ENCODE measurements at regions not wholly inside any gene's neighbourhood (a gene's known extent, or its start where the extent isn't known, plus 50 kb on each side); places are given as distances from the start of the nearest gene placed in this dataset.
A peak's percentile ranks its signal among the peaks of the same experiment; 100 is the strongest.

DNA sequence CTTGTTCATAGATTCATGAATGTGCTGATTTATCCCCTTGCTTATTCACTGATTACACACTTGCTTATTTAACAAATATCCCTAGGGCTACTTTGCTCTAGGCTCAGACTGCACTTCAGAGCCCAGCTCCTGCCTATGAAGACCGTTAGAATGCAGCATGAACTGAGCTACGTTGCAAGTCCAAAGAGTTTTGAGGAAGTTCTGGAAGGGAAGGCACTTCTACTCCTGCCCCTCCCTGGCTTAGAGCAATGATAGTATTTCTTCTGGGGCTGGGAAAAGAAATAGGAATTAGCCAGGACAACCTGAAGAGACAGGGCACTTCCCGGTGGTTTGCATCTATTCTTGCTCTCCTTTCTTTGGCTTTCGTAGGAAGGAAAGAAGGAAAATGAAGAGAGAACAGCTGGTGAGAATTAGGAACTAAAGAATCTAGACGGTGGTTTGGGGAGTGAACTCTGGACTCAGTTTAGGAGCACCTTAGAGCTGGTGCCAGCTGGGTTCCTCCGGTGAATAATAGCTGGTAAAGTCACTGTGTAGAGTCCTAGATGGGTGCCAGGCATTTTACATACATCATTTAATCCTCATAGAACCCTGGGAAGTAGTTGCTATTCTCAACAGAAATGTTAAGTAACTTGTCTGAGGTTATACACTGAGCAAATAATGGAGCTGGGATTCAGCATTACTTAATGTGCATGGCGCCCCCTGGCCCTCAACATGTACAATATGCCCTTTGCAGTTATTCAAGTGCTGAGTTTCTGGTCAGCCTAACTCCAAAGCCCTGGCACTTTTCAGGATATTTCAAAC, 65.9 kb downstream of the NDUFS5 start (continued):
- TF ChIP-seq, protein P1, sequence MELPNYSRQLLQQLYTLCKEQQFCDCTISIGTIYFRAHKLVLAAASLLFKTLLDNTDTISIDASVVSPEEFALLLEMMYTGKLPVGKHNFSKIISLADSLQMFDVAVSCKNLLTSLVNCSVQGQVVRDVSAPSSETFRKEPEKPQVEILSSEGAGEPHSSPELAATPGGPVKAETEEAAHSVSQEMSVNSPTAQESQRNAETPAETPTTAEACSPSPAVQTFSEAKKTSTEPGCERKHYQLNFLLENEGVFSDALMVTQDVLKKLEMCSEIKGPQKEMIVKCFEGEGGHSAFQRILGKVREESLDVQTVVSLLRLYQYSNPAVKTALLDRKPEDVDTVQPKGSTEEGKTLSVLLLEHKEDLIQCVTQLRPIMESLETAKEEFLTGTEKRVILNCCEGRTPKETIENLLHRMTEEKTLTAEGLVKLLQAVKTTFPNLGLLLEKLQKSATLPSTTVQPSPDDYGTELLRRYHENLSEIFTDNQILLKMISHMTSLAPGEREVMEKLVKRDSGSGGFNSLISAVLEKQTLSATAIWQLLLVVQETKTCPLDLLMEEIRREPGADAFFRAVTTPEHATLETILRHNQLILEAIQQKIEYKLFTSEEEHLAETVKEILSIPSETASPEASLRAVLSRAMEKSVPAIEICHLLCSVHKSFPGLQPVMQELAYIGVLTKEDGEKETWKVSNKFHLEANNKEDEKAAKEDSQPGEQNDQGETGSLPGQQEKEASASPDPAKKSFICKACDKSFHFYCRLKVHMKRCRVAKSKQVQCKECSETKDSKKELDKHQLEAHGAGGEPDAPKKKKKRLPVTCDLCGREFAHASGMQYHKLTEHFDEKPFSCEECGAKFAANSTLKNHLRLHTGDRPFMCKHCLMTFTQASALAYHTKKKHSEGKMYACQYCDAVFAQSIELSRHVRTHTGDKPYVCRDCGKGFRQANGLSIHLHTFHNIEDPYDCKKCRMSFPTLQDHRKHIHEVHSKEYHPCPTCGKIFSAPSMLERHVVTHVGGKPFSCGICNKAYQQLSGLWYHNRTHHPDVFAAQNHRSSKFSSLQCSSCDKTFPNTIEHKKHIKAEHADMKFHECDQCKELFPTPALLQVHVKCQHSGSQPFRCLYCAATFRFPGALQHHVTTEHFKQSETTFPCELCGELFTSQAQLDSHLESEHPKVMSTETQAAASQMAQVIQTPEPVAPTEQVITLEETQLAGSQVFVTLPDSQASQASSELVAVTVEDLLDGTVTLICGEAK (IDR thresholded peaks at IDR 0.05) = no peak
- TF ChIP-seq, protein P1 (CRISPR knock-in tag; IDR thresholded peaks at IDR 0.05) = no peak
- TF ChIP-seq, protein P2, sequence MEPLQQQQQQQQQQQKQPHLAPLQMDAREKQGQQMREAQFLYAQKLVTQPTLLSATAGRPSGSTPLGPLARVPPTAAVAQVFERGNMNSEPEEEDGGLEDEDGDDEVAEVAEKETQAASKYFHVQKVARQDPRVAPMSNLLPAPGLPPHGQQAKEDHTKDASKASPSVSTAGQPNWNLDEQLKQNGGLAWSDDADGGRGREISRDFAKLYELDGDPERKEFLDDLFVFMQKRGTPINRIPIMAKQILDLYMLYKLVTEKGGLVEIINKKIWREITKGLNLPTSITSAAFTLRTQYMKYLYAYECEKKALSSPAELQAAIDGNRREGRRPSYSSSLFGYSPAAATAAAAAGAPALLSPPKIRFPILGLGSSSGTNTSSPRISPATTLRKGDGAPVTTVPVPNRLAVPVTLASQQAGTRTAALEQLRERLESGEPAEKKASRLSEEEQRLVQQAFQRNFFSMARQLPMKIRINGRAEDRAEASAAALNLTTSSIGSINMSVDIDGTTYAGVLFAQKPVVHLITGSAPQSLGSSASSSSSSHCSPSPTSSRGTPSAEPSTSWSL (CRISPR knock-in tag; IDR thresholded peaks at IDR 0.05; ENCODE audit: borderline replicate concordance) = no peak
- TF ChIP-seq PHB2 (IDR thresholded peaks at IDR 0.05; ENCODE audit: low read depth) (no peak), NR4A1 (CRISPR knock-in tag; IDR thresholded peaks at IDR 0.05) (no peak), NR4A1 (tag; IDR thresholded peaks at IDR 0.05) (no peak), ZFP1 (CRISPR knock-in tag; IDR thresholded peaks at IDR 0.05) (no peak), TBP (optimal IDR thresholded peaks at IDR 0.05; ENCODE audit: low read depth, low read length) (no peak), POLR2A (conservative IDR thresholded peaks at IDR 0.05) (no peak), NRF1 (conservative IDR thresholded peaks at IDR 0.05 in 1 of 2, IDR thresholded peaks at IDR 0.05 in 1 of 2) (no peak), MTF1 (CRISPR knock-in tag; IDR thresholded peaks at IDR 0.05; ENCODE audit: borderline replicate concordance) (no peak), TAL1 (IDR thresholded peaks at IDR 0.05) (no peak), FIP1L1 (IDR thresholded peaks at IDR 0.05; ENCODE audit: low read depth, low read length, poor library complexity, severe bottlenecking) (no peak), HEY1 (CRISPR knock-in tag; IDR thresholded peaks at IDR 0.05; ENCODE audit: borderline replicate concordance) (no peak), ZNF354B (CRISPR knock-in tag; IDR thresholded peaks at IDR 0.05) (no peak)
- TF ChIP-seq, protein P3, sequence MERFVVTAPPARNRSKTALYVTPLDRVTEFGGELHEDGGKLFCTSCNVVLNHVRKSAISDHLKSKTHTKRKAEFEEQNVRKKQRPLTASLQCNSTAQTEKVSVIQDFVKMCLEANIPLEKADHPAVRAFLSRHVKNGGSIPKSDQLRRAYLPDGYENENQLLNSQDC (CRISPR knock-in tag; IDR thresholded peaks at IDR 0.05) = no peak
- TF ChIP-seq, protein P4, sequence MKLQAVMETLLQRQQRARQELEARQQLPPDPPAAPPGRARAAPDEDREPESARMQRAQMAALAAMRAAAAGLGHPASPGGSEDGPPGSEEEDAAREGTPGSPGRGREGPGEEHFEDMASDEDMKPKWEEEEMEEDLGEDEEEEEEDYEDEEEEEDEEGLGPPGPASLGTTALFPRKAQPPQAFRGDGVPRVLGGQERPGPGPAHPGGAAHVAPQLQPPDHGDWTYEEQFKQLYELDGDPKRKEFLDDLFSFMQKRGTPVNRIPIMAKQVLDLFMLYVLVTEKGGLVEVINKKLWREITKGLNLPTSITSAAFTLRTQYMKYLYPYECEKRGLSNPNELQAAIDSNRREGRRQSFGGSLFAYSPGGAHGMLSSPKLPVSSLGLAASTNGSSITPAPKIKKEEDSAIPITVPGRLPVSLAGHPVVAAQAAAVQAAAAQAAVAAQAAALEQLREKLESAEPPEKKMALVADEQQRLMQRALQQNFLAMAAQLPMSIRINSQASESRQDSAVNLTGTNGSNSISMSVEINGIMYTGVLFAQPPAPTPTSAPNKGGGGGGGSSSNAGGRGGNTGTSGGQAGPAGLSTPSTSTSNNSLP (IDR thresholded peaks at IDR 0.05; ENCODE audit: borderline replicate concordance, low read depth, low read length) = peak; percentile 59; the same call in 1 of the 2 replicates
